AG08396 (cell line): ENCODE measurements at regions not wholly inside any gene's neighbourhood (a gene's known extent, or its start where the extent isn't known, plus 50 kb on each side); places are given as distances from the start of the nearest gene placed in this dataset.
"Not testable (repeated sequence)": the region's sequence is repeated elsewhere in the genome, so short reads cannot be mapped to it uniquely, and the experiment has no call there.

Source experiments
- DNase-seq: peaks from one replicate; pipeline ENCODE4 v3.0.0; 2012; ENCODE audit warnings: low spot score, mixed read lengths

- peak; percentile 21 for DNase-seq
Measured at GRCh38 chr6:84581494-84582259, 182.7 kb downstream of the TBX18 start.

GRCh38 chr6:84579404-84579803 lies 185.0 kb downstream of the TBX18 start:
- no peak for DNase-seq

GRCh38 chr6:84576029-84576428 lies 188.4 kb downstream of the TBX18 start:
- no peak for DNase-seq

GRCh38 chr6:84575264-84575663 lies 189.1 kb downstream of the TBX18 start:
- DNase-seq, result no peak

- no peak for DNase-seq
Measured at GRCh38 chr6:84569882-84570281, 194.5 kb downstream of the TBX18 start.

- no peak for DNase-seq
Measured at GRCh38 chr6:84568971-84569370, 195.4 kb downstream of the TBX18 start.

- DNase-seq, result not testable (repeated sequence)
Measured at GRCh38 chr6:84565718-84566117, 198.7 kb downstream of the TBX18 start.

GRCh38 chr6:84560436-84561390 lies 203.7 kb downstream of the TBX18 start:
- no peak for DNase-seq

- no peak for DNase-seq
Measured at GRCh38 chr6:84556541-84557335, 207.7 kb downstream of the TBX18 start.

GRCh38 chr6:84554706-84555105 lies 209.7 kb downstream of the TBX18 start:
- no peak for DNase-seq

- no peak for DNase-seq
Measured at GRCh38 chr6:84554074-84554473, 210.3 kb downstream of the TBX18 start.

GRCh38 chr6:84553527-84553926 lies 210.9 kb downstream of the TBX18 start:
- no peak for DNase-seq

GRCh38 chr6:84551797-84552196 lies 212.6 kb downstream of the TBX18 start:
- DNase-seq, result no peak

- DNase-seq, result no peak
Measured at GRCh38 chr6:84549917-84550316, 214.5 kb downstream of the TBX18 start.

- DNase-seq, result no peak
Measured at GRCh38 chr6:84547341-84547801, 217.0 kb downstream of the TBX18 start.

GRCh38 chr6:84546427-84546914 lies 217.9 kb downstream of the TBX18 start:
- DNase-seq, result no peak

GRCh38 chr6:84539122-84539856 lies 225.1 kb downstream of the TBX18 start:
- no peak for DNase-seq

- no peak for DNase-seq
Measured at GRCh38 chr6:84536885-84537638, 227.3 kb downstream of the TBX18 start.

GRCh38 chr6:84528201-84528600 lies 236.2 kb downstream of the TBX18 start:
- no peak for DNase-seq

- DNase-seq, result no peak
Measured at GRCh38 chr6:84526631-84527030, 237.8 kb downstream of the TBX18 start.
